ENCODE measurements at regions not wholly inside any gene's neighbourhood (a gene's known extent, or its start where the extent isn't known, plus 50 kb on each side); places are given as distances from the start of the nearest gene placed in this dataset.
"Not testable (repeated sequence)": the region's sequence is repeated elsewhere in the genome, so short reads cannot be mapped to it uniquely, and the experiment has no call there.

DNA sequence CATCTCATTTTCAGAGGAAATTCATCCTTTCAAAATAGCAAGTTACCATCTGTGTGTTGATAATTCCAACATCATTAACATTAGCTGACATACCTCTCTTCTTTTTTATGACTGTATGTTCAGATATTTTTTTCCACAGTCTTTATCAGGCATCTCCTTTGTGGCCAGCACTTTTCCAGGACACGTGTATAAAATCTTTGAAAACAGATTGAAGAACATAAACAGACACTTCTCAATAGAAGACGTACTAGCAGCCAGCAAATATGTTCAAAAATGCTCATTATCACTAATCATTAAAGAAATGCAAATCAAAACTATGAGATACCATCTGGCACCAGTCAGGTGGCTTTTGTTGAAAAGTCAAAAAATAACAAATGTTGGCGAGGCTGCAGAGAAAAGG lies 734.3 kb downstream of the SEMA5A start:
- DNase-seq (ENCODE audit: low spot score), result no peak

DNA sequence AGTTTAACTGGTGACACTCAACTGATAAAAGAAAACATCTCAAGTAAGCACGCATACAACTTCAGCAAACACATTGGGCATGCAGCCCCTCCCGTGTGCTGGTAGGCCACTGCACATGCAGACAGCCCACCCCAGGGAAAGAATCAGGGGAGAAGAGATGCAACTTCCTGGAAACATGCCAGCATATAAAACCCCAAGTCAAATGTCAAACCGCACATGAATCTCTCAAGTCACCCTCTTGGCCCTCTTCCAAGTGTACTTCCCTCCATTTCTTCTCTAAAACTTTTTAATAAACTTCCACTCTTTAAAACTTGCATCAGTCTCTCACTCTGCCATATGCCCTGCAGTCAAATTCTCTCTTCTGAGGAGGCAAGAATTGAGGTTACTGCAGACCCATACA lies 732.7 kb downstream of the SEMA5A start:
- DNase-seq (ENCODE audit: low spot score), result no peak

DNA sequence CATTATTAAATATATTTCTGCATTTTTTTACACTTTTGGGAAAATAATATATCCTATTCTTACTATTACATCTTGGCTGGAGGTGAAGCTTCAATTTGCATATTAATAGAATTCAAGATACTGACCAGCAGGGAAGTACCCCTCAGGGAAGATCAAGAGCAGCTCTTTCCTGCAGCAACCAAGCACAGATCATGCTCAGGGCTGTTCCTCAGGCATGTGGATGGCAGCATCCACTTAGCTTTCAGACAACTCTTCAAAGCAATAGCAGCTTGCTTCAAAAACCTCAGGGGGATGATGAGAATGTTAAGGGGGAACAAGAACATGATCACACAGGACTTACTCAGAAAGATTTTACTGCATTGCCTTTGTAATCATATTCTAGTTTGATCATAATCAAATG lies 731.8 kb downstream of the SEMA5A start:
- no peak for DNase-seq (ENCODE audit: low spot score)

DNA sequence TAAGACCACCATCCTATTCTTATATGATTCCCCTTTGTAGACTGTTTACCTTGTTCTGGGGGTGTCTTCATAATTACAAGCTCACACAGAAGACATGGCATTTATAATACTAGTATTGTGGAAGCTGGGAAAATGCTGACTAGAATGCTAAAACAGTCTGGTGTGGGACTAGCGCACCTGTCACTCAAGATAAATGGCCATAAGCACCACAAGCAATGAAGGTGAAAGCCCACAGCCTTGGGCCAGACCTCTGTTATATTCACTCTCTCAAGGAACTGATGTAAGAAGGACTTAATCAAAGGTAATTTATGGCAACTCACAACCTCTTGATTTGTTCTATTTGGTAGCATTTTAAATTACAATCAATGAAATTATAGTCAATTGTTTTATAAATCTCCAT lies 721.5 kb downstream of the SEMA5A start:
- DNase-seq (ENCODE audit: low spot score), result no peak

DNA sequence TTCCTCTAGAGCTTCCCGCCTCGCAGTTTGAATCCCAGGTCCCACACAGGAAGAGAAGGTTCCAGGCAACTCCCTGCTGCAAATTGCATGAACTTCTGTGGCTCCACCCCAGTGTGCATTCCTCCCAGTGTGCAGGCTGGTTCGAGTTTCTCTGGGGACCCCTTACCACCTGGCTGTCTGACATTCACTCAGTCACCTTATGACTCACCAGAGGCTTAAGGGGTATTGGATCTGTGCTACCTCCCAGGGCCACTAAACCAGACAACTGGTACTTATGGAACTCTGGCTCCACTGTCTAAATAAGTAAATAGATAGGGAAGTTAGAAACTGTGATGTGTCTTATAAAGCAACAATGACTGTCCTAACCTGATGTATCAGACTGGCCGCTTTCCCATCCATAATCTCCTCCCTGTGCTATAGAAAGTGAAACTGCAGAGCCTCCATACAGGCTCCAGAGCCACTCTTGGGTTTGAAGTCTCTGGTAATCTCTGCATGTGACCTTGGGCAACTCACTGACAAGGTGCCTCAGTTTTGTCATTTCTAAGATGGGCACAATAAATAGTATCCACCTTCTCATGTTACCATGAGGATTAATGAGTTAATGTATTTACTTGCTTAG lies 720.6 kb downstream of the SEMA5A start:
- DNase-seq (ENCODE audit: low spot score), result no peak

DNA sequence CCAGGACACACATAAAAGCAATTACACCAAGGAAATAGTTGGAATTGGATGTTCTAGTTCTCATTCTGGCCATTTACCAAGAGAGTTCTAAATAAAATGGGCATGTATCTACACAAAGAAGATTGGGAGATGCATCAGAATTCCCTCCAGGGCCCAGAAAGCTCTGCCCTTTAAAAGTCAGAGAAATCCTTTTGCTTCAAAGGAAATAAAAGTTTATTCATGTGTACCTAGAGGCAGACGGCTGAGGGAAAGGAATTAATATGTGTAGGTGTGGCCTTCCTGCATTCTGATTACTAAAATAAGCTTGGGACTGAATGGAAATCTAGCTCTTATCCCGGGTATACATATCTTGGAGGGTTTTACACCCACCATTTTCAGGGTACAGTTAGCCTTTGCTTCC lies 719.4 kb downstream of the SEMA5A start:
- DNase-seq (ENCODE audit: low spot score), result no peak

- DNase-seq (ENCODE audit: low spot score), result no peak
Observed at GRCh38 chr5:8827696-8828095, 718.2 kb downstream of the SEMA5A start.

DNA sequence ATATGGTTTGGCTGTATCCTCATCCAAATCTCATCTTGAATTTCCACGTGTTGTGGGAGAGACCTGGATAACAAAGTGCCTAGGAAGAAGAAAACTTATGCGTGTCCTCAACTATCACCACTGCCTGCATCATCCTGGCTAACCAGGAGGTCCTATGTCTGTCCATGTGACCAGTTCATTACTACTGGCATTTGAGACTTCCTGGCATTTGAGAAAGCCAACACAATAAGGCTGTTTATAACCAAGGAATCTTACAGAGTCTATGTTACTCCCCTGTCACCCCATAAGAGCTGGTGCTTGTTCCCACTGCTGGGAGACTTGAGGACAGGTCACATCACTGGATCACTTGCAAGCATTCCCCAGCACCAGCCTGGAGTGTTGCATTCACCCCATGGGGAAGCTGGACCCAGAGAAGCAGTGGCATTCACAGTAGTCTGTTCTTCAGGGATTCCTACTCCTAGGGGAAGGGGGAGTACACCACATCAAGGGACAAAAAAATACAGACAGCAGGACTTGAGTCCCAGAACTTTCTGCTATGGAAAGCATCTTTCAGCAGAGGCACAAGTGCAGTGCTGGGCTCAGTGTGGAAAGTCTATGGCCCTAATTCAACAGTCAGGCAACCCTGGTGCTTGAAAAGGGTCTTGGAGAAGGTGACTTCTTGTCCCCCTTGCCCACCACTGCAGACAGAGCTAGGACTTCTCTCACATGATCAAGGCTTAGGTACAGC lies 717.1 kb downstream of the SEMA5A start:
- no peak for DNase-seq (ENCODE audit: low spot score)

DNA sequence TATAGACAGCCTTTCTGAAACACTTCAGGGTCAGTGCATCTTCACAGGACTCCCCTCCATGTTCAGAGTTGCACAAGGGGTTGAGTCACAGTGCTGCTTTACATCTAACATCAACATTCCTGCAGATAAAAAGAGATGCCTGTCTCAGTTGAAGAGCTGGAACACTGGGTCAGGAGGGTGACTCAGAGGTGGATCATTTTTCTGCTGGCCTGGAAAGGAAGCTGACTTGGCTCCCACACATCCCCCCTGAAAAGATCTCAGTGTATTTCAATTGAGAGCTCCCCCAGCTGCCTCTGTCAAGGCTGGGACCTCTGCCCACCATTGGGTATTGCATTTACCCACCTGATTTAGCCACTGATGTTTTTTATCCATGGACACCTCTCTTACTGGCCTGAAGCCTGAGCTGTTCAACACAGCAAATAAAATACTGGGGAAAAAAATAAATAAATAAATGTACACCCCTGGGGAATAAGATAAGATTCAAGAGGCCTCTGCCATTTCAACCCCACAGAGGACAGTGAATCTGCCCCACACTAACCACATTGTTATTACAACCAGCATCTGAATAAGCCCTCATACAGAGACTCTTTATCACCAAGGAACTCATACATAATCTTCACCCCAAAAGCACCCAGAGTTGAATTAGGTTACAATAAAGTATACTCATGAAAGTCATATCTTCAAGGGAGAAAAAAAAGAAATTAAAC lies 716.4 kb downstream of the SEMA5A start:
- DNase-seq (ENCODE audit: low spot score), result peak; percentile 2

DNA sequence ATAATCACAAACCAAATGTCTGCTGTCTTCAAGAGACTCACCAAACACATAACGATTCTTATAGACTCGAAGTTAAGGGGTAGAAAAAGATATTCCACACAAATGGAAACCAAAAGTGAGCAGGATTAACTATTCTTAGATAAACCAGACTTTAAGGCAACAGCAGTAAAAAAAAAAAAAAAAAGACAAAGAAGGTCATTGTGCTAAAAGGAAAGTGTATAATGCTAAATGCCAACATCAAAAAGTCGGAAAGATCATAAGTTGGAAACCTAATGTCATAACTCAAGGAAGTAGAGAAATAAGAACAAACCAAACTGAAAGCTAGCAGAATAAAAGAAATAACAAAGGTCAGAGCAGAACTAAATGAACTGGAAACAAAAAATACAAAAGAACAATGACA lies 714.6 kb downstream of the SEMA5A start:
- no peak for DNase-seq (ENCODE audit: low spot score)

DNA sequence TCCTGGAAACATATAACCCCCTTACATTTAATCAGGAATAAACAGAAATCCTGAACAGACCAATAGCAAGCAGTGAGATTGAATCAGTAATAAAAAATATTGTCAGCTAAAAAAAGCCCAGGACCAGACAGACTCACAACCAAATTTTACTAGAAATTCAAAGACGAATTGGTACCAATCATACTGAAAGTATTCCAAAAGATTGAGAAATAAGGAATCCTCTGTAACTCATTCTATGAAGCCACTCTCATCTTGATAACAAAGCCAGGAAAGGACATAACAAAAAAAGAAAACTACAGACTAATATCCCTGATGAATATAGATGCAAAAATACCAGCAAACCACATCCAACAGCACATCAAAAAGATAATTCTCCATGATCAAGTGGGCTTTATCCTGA lies 714.0 kb downstream of the SEMA5A start:
- DNase-seq (ENCODE audit: low spot score), result no peak

DNA sequence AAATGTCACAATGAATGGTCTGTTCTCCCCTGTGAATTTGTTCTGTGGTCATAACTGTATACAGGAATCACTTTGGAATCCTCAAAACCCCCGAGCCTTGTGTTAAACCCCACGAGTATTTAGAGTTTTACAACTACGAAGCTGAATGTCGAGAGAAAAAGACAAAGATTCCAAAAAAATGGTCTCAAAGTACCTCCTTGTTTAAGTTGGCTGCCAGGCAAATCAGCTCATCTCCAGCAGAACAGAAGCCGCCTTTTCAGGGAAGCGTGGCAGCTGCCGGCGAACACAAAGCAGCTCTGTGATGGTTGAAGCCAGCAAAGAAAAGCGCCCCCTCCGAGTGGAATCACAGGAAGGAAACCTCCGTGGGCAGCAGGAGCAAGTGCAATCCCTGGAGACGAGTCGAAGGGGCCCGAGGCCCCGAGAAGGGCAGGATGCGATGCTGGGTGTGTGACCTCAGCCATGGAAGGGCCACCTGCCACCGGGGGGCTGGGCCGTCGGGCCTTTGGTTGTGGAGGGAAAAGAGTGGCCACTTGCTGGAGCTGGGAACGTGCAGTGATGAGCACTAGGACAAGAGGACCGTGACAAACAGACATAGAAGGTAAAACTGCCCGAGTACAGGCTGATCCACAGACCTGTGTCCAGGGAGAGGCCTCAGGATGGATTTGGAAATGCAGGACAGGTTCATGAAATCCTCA lies 706.4 kb downstream of the SEMA5A start:
- DNase-seq (ENCODE audit: low spot score), result no peak

DNA sequence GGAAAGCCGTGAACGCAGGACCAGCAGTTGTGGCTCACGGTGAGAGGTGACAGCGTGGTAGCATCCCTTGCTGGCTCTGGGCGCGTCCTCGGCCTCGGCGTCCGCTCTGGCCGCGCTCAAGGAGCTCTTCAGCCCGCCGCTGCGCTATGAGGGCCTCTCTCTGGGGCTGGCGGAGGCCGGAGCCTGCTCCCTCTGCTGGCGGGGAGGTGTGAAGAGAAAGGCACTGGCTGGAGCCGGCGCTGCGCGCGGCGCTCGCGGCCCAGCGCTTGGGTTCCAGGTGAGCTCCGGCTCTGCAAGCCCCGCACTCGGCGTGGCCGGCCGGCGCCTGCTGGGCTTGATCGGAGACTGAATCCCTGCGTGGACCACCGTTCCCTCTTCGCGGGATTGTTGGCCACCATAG lies 705.6 kb downstream of the SEMA5A start:
- no peak for DNase-seq (ENCODE audit: low spot score)

- not testable (repeated sequence) for DNase-seq (ENCODE audit: low spot score)
Observed at GRCh38 chr5:8840746-8841145, 705.1 kb downstream of the SEMA5A start.

DNA sequence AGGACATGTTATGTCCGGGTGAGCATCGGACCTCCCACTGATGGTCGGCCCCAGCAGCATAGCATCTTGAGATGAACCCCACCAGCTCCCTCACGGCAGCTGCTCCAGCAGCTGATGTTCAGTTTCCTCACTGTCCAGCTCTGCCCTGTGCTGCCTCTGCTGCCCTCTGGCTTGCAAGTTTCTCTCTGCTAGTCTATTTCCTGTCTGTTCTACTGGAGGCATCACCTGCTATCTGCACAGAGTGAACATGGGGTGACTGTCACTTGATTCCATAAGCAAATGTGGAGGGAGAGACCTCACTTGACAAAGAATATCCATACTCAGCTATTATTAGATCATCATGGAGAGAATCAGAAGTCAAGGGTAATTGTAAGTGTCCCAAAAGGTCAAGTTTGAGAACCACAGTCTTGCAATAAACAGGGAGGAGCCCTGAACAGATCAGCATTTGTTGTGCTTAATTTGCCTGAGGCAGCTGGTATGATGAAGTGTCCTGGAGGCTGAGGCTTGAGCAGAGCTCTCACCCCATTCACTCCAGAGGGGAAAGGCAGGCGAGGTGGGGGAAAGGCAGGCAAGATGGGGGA lies 702.8 kb downstream of the SEMA5A start:
- DNase-seq (ENCODE audit: low spot score), result no peak

DNA sequence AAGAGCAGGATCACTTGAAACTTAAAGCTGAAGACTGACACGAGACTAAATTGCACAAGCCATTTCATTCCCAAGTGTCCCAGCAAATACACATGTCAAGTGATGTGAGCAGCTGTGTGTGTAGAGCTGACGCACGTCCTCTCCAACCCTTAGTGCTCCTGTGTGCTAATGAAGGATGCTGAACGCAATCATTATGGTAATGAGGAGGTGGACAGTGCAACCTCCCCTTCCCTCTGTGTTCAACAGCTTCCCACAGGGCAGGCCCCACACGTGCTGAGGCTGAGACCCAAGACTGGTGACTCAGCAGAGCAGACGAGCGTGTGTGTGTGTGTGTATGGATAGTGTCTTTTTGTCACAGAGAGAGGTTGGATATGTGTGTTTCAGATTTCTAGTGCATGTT lies 702.1 kb downstream of the SEMA5A start:
- no peak for DNase-seq (ENCODE audit: low spot score)

GRCh38 chr5:8844206-8844605 lies 701.7 kb downstream of the SEMA5A start:
- no peak for DNase-seq (ENCODE audit: low spot score)

- DNase-seq (ENCODE audit: low spot score), result no peak
Observed at GRCh38 chr5:8844847-8845246, 701.0 kb downstream of the SEMA5A start.

- no peak for DNase-seq (ENCODE audit: low spot score)
Observed at GRCh38 chr5:8845296-8845695, 700.6 kb downstream of the SEMA5A start.

GRCh38 chr5:8848366-8848765 lies 697.5 kb downstream of the SEMA5A start:
- DNase-seq (ENCODE audit: low spot score), result no peak

GRCh38 chr5:8848997-8849594 lies 696.8 kb downstream of the SEMA5A start:
- DNase-seq (ENCODE audit: low spot score), result no peak

DNA sequence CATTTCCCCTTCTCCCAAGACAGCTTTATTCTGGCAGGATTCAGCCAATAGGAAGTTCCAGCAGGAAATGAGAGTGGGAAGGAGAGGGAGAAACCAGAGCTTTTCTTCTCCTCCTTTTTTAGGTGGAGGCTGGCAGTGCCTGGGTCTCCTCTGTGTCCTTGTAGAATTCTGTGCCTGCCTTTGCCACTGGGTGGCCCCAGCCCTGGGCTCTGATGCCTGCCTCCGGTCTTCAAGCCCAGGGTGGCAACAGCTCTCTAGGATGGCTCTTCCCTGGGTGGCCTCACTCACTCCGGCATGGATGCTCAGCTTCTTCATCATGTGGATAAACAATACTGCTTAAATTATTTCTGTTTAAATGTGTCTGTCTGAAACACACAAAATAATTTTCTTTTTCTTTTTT lies 694.8 kb downstream of the SEMA5A start:
- no peak for DNase-seq (ENCODE audit: low spot score)

Data from kidney capillary endothelial cell (primary cell).